ENCODE measurements at regions not wholly inside any gene's neighbourhood (a gene's known extent, or its start where the extent isn't known, plus 50 kb on each side); places are given as distances from the start of the nearest gene placed in this dataset.

- CTCF ChIA-PET = no interaction called here
- Histone ChIP-seq H3K36me3 (ENCODE audit: control insufficient read depth in 4 of 4, insufficient read depth in 4 of 4, low read length in 3 of 4) (no peaks in the 10 kb centered on the region), H3K4me3 (ENCODE audit: control insufficient read depth in 1 of 7, extremely low read depth in 1 of 7, insufficient read depth in 4 of 7, low read depth in 2 of 7, low read length in 6 of 7) (no peak overlapping the region), H3K27me3 (replicated peaks in 2 of 5; ENCODE audit: control insufficient read depth in 4 of 5, insufficient read depth in 5 of 5, low read length in 4 of 5) (no peaks in the 10 kb centered on the region), H3K27ac (ENCODE audit: insufficient read depth in 1 of 2, low read depth in 1 of 2, low read length in 2 of 2, poor library complexity in 1 of 2, severe bottlenecking in 2 of 2) (no peak overlapping the region), H3K4me1 (ENCODE audit: control extremely low read depth in 1 of 4, control insufficient read depth in 4 of 4, insufficient read depth in 4 of 4, low read length in 3 of 4) (no peaks in the 10 kb centered on the region), H3K9me3 (ENCODE audit: control extremely low read depth in 1 of 5, control insufficient read depth in 4 of 5, insufficient read depth in 2 of 5, low read depth in 1 of 5, low read length in 4 of 5) (no peaks in the 10 kb centered on the region)
- DNase-seq = no peak
- POLR2A ChIA-PET = no interaction called here
- 100% methylated on average over 2 of the region's 2 CpGs for WGBS (ENCODE audit: insufficient coverage)
Measured at GRCh38 chr16:74232806-74233465, 63.7 kb upstream of the PSMD7 start.

DNA sequence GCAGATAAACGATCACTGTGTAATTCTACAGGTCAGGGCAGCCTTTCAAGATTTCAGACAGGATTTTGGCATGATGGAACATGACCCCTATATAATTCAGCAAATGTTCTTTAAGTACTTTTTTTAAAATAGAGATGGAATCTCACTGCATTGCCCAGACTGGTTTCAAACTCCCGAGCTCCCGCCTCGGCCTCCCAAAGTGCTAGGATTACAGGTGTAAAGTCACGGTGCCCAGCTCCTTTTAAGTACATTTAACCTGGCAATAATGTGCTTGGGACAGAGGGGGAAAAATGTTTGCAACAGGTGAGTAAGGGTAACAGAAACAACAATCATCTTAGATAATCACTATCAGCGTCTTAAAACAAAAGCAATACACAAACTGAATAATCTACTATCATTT, 66.5 kb upstream of the PSMD7 start:
- WGBS (ENCODE audit: insufficient coverage) = 96% methylated on average over 4 of the region's 6 CpGs
- CTCF ChIA-PET = interaction anchor here (0.6 kb wide), 1 partner anchor 23 kb away, joined by 3 read pairs; no protein-coding TSS in a partner anchor
- POLR2A ChIA-PET = no interaction called here
- H3K27me3 ChIP-seq (replicated peaks in 2 of 5; ENCODE audit: control insufficient read depth in 4 of 5, insufficient read depth in 5 of 5, low read length in 4 of 5) = no peaks in the 10 kb centered on the region
- no peak overlapping the region for H3K4me3 ChIP-seq (ENCODE audit: control insufficient read depth in 1 of 7, extremely low read depth in 1 of 7, insufficient read depth in 4 of 7, low read depth in 2 of 7, low read length in 6 of 7)
- no peaks in the 10 kb centered on the region for H3K36me3 ChIP-seq (ENCODE audit: control insufficient read depth in 4 of 4, insufficient read depth in 4 of 4, low read length in 3 of 4)
- H3K27ac ChIP-seq (ENCODE audit: insufficient read depth in 1 of 2, low read depth in 1 of 2, low read length in 2 of 2, poor library complexity in 1 of 2, severe bottlenecking in 2 of 2) = no peak overlapping the region
- no peaks in the 10 kb centered on the region for H3K4me1 ChIP-seq (ENCODE audit: control extremely low read depth in 1 of 4, control insufficient read depth in 4 of 4, insufficient read depth in 4 of 4, low read length in 3 of 4)
- DNase-seq = no peak
- H3K9me3 ChIP-seq (ENCODE audit: control extremely low read depth in 1 of 5, control insufficient read depth in 4 of 5, insufficient read depth in 2 of 5, low read depth in 1 of 5, low read length in 4 of 5) = no peaks in the 10 kb centered on the region

DNA sequence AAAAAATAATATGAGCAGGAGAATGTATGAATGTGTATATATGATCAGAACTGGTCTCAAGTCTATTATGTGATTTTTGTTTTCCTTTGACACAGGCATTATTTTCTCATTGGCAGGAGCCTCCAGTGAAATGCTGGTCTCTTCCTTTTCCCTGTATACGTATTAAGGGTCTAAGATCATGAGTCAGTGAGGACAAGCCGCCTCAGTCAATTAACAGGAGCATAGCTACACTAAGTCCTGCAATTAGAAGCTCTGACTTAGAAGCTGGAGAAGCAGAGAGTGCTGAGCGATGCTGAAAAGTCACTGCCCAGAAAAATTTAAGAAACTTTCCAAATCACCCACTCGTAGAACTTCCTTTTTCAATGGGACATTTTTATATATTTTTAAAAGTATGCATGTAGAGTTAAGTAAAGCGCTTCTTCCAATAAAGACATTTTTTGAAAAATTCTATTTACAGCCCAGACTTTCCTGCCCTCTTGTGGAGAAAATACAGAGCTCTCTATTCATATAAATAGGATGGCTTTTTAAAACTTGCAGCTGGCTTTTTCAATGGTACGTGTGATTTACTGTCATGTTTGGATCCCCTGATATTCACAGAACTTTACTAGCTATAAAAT, 70.2 kb upstream of the PSMD7 start:
- H3K4me1 ChIP-seq (ENCODE audit: control extremely low read depth in 1 of 4, control insufficient read depth in 4 of 4, insufficient read depth in 4 of 4, low read length in 3 of 4) = no peaks in the 10 kb centered on the region
- ChIA-PET POLR2A (no interaction called here), CTCF (interaction anchor here (0.6 to 2.4 kb wide), 8 partner anchors 9 to 268 kb away, joined by 3 to 8 read pairs (median 4); no protein-coding TSS in a partner anchor)
- H3K9me3 ChIP-seq (ENCODE audit: control extremely low read depth in 1 of 5, control insufficient read depth in 4 of 5, insufficient read depth in 2 of 5, low read depth in 1 of 5, low read length in 4 of 5) = no peaks in the 10 kb centered on the region
- no peak overlapping the region for H3K4me3 ChIP-seq (ENCODE audit: control insufficient read depth in 1 of 7, extremely low read depth in 1 of 7, insufficient read depth in 4 of 7, low read depth in 2 of 7, low read length in 6 of 7)
- no CpG with 5 or more reads among the region's 6 CpGs for WGBS (ENCODE audit: insufficient coverage)
- H3K36me3 ChIP-seq (ENCODE audit: control insufficient read depth in 4 of 4, insufficient read depth in 4 of 4, low read length in 3 of 4) = no peaks in the 10 kb centered on the region
- no peak overlapping the region for H3K27ac ChIP-seq (ENCODE audit: insufficient read depth in 1 of 2, low read depth in 1 of 2, low read length in 2 of 2, poor library complexity in 1 of 2, severe bottlenecking in 2 of 2)
- DNase-seq = peak; percentile 1 to 34 (median 15)
- H3K27me3 ChIP-seq (replicated peaks in 2 of 5; ENCODE audit: control insufficient read depth in 4 of 5, insufficient read depth in 5 of 5, low read length in 4 of 5) = peaks cover 0 to 2% (median 0%) of the 10 kb centered on the region in 5 experiments

- 90% methylated on average over 2 of the region's 10 CpGs for WGBS (ENCODE audit: insufficient coverage)
- Histone ChIP-seq H3K4me3 (ENCODE audit: control insufficient read depth in 1 of 7, extremely low read depth in 1 of 7, insufficient read depth in 4 of 7, low read depth in 2 of 7, low read length in 6 of 7) (no peak overlapping the region), H3K4me1 (ENCODE audit: control extremely low read depth in 1 of 4, control insufficient read depth in 4 of 4, insufficient read depth in 4 of 4, low read length in 3 of 4) (no peaks in the 10 kb centered on the region), H3K27ac (ENCODE audit: insufficient read depth in 1 of 2, low read depth in 1 of 2, low read length in 2 of 2, poor library complexity in 1 of 2, severe bottlenecking in 2 of 2) (no peak overlapping the region), H3K27me3 (replicated peaks in 2 of 5; ENCODE audit: control insufficient read depth in 4 of 5, insufficient read depth in 5 of 5, low read length in 4 of 5) (peaks cover 0 to 5% (median 2%) of the 10 kb centered on the region in 5 experiments), H3K36me3 (ENCODE audit: control insufficient read depth in 4 of 4, insufficient read depth in 4 of 4, low read length in 3 of 4) (no peaks in the 10 kb centered on the region), H3K9me3 (ENCODE audit: control extremely low read depth in 1 of 5, control insufficient read depth in 4 of 5, insufficient read depth in 2 of 5, low read depth in 1 of 5, low read length in 4 of 5) (no peaks in the 10 kb centered on the region)
- ChIA-PET CTCF (interaction anchor here (1.8 to 2.4 kb wide), 2 partner anchors 9 to 50 kb away, joined by 4 to 8 read pairs; no protein-coding TSS in a partner anchor), POLR2A (no interaction called here)
- no peak for DNase-seq
Measured at GRCh38 chr16:74224828-74225612, 71.6 kb upstream of the PSMD7 start.

DNA sequence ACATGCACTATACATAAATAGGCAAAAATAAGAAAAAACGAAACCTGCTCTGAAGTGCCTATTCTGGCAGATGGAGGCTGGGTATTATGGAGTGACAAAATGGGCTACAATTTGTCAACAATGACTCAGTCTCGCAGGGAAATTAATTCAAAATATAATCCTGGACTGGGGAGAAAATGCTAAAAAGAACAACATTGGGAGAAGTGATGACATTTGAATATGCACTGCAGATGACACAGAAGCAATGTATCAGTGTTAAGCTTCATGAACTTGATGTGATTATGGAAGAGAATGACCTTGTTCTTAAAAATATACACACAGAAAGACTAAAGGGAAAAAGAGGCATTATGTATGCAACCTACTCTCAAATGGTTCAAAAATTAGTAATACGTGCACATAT, 74.8 kb upstream of the PSMD7 start:
- Histone ChIP-seq H3K4me3 (ENCODE audit: control insufficient read depth in 1 of 7, extremely low read depth in 1 of 7, insufficient read depth in 4 of 7, low read depth in 2 of 7, low read length in 6 of 7) (no peak overlapping the region), H3K36me3 (ENCODE audit: control insufficient read depth in 4 of 4, insufficient read depth in 4 of 4, low read length in 3 of 4) (no peaks in the 10 kb centered on the region), H3K27me3 (replicated peaks in 2 of 5; ENCODE audit: control insufficient read depth in 4 of 5, insufficient read depth in 5 of 5, low read length in 4 of 5) (peaks cover 0 to 5% (median 3%) of the 10 kb centered on the region in 5 experiments), H3K27ac (ENCODE audit: insufficient read depth in 1 of 2, low read depth in 1 of 2, low read length in 2 of 2, poor library complexity in 1 of 2, severe bottlenecking in 2 of 2) (no peak overlapping the region), H3K4me1 (ENCODE audit: control extremely low read depth in 1 of 4, control insufficient read depth in 4 of 4, insufficient read depth in 4 of 4, low read length in 3 of 4) (no peaks in the 10 kb centered on the region), H3K9me3 (ENCODE audit: control extremely low read depth in 1 of 5, control insufficient read depth in 4 of 5, insufficient read depth in 2 of 5, low read depth in 1 of 5, low read length in 4 of 5) (no peaks in the 10 kb centered on the region)
- 93% methylated on average over 3 of the region's 3 CpGs for WGBS (ENCODE audit: insufficient coverage)
- ChIA-PET CTCF (no interaction called here), POLR2A (no interaction called here)
- no peak for DNase-seq

DNA sequence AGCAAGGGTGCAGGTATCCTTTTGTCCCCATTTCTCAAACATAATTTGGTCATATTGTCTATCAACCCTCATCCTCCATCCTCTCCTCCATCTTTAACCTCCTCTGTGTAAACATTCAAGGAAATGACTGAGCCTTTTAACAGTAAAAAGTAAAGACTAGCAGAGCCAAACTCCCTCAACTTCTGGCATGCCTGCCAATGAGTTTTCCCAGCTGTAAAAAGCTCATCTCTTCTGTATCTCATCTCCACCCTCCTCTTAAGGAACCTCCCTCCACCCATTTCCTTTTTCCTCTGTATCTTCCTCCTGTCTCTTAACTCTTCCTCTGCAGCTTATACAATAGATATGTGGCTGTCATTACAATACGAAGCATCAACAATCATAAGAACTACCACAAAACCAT, 76.9 kb upstream of the PSMD7 start:
- peaks cover 0 to 2% (median 0%) of the 10 kb centered on the region in 5 experiments for H3K9me3 ChIP-seq (ENCODE audit: control extremely low read depth in 1 of 5, control insufficient read depth in 4 of 5, insufficient read depth in 2 of 5, low read depth in 1 of 5, low read length in 4 of 5)
- no peak overlapping the region for H3K4me3 ChIP-seq (ENCODE audit: control insufficient read depth in 1 of 7, extremely low read depth in 1 of 7, insufficient read depth in 4 of 7, low read depth in 2 of 7, low read length in 6 of 7)
- H3K4me1 ChIP-seq (ENCODE audit: control extremely low read depth in 1 of 4, control insufficient read depth in 4 of 4, insufficient read depth in 4 of 4, low read length in 3 of 4) = no peaks in the 10 kb centered on the region
- H3K27me3 ChIP-seq (replicated peaks in 2 of 5; ENCODE audit: control insufficient read depth in 4 of 5, insufficient read depth in 5 of 5, low read length in 4 of 5) = peaks cover 0 to 5% (median 3%) of the 10 kb centered on the region in 5 experiments
- no peaks in the 10 kb centered on the region for H3K36me3 ChIP-seq (ENCODE audit: control insufficient read depth in 4 of 4, insufficient read depth in 4 of 4, low read length in 3 of 4)
- CTCF ChIA-PET = no interaction called here
- no peak overlapping the region for H3K27ac ChIP-seq (ENCODE audit: insufficient read depth in 1 of 2, low read depth in 1 of 2, low read length in 2 of 2, poor library complexity in 1 of 2, severe bottlenecking in 2 of 2)
- POLR2A ChIA-PET = no interaction called here
- WGBS (ENCODE audit: insufficient coverage) = no CpG with 5 or more reads among the region's 1 CpG
- DNase-seq = no peak

GRCh38 chr16:74218871-74219270, 77.7 kb upstream of the PSMD7 start:
- POLR2A ChIA-PET = no interaction called here

More at GRCh38 chr16:74218871-74219270, 77.7 kb upstream of the PSMD7 start:
- Histone ChIP-seq H3K9me3 (ENCODE audit: control extremely low read depth in 1 of 5, control insufficient read depth in 4 of 5, insufficient read depth in 2 of 5, low read depth in 1 of 5, low read length in 4 of 5) (peaks cover 0 to 2% (median 0%) of the 10 kb centered on the region in 5 experiments), H3K27me3 (replicated peaks in 2 of 5; ENCODE audit: control insufficient read depth in 4 of 5, insufficient read depth in 5 of 5, low read length in 4 of 5) (peaks cover 0 to 5% (median 3%) of the 10 kb centered on the region in 5 experiments), H3K4me3 (ENCODE audit: control insufficient read depth in 1 of 7, extremely low read depth in 1 of 7, insufficient read depth in 4 of 7, low read depth in 2 of 7, low read length in 6 of 7) (no peak overlapping the region), H3K36me3 (ENCODE audit: control insufficient read depth in 4 of 4, insufficient read depth in 4 of 4, low read length in 3 of 4) (no peaks in the 10 kb centered on the region), H3K4me1 (ENCODE audit: control extremely low read depth in 1 of 4, control insufficient read depth in 4 of 4, insufficient read depth in 4 of 4, low read length in 3 of 4) (no peaks in the 10 kb centered on the region), H3K27ac (ENCODE audit: insufficient read depth in 1 of 2, low read depth in 1 of 2, low read length in 2 of 2, poor library complexity in 1 of 2, severe bottlenecking in 2 of 2) (no peak overlapping the region)
- DNase-seq = no peak
- CTCF ChIA-PET = no interaction called here
- 93% methylated on average over 3 of the region's 7 CpGs for WGBS (ENCODE audit: insufficient coverage)

All from common myeloid progenitor, CD34-positive (primary cell).